Stomach smooth muscle (tissue), 2 donors: ENCODE measurements at regions not wholly inside any gene's neighbourhood (a gene's known extent, or its start where the extent isn't known, plus 50 kb on each side); places are given as distances from the start of the nearest gene placed in this dataset.

Source experiments
- H3K27ac ChIP-seq: one replicate; pipeline ENCODE4 v1.7.0; 2013; ENCODE audit warnings: mild to moderate bottlenecking, low read length, inconsistent platforms
- H3K27me3 ChIP-seq, 2 donors: one replicate each; pipeline ENCODE4 v1.7.0; 2013; ENCODE audit warnings: low read length in 2 of 2; ENCODE audit not compliant: insufficient read depth in 2 of 2, control insufficient read depth in 1 of 2
- H3K36me3 ChIP-seq, 2 donors: one replicate each; pipeline ENCODE4 v1.7.0; 2013; ENCODE audit warnings: low read length in 2 of 2; ENCODE audit not compliant: control insufficient read depth in 2 of 2, insufficient read depth in 2 of 2
- H3K4me1 ChIP-seq: one replicate; pipeline ENCODE4 v1.7.0; 2013; ENCODE audit warnings: low read length; ENCODE audit not compliant: control insufficient read depth, insufficient read depth
- H3K4me3 ChIP-seq, 2 donors: one replicate each; pipeline ENCODE4 v1.7.0; 2013; ENCODE audit warnings: low read length in 2 of 2
- H3K9ac ChIP-seq, 2 donors: one replicate each; pipeline ENCODE4 v1.7.0; 2013; ENCODE audit warnings: low read length in 2 of 2, mild to moderate bottlenecking in 1 of 2
- H3K9me3 ChIP-seq, 2 donors: one replicate each; pipeline ENCODE4 v1.7.0; 2013; ENCODE audit warnings: low read length in 2 of 2; ENCODE audit not compliant: control insufficient read depth in 2 of 2
- donor health status: healthy.
- donor health status: Pancreatic carcinoma.

DNA sequence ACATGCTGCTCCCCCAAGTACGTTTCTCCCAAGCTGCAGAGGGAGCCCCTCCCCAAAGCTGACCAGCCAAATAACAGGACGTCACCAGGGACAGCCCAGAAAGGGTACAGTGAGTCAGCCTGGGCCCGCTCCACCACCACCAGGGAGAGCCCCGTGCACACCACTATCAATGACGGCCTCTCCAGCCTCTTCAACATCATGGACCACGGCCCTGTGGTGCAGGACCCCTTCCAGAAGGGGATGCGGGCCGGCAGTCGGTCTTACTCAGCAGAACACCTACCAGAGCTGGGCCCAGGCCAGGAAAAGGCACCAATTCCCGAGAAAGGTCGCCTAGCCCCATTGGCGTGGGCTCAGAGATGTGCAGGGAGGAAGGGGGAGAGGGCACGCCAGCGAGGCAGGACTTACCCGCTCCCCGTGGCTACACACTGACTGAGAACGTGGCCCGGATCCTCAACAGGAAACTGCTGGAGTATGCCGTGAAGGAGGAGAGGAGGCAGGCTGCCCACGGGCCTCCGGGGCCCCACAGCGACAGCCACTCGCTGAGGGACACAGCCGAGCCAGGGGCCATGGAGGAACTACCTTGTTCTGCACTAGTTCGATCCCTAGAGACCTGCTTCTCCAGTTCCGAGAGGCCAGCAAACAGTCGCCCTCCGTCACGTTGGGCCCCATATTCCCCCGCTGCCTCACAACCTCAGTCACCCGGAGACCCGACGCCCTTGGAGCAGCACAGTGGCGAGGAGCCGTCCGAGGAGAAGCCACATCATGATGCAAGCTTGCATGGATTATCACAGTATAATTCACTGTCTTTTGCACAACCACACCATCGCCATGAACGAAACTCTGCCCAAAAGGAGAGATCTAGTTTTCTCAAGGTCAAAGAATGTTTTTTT is 815.9 kb upstream of the KLHL1 start:
- H3K9ac ChIP-seq = no peak overlapping the region
- H3K4me3 ChIP-seq = no peak overlapping the region
- no peaks in the 10 kb centered on the region for H3K36me3 ChIP-seq
- H3K27ac ChIP-seq = no peak overlapping the region
- no peaks in the 10 kb centered on the region for H3K9me3 ChIP-seq
- H3K4me1 ChIP-seq = no peaks in the 10 kb centered on the region
- H3K27me3 ChIP-seq = no peaks in the 10 kb centered on the region

GRCh38 chr13:70911286-70911685 is 803.0 kb upstream of the KLHL1 start:
- no peak overlapping the region for H3K4me3 ChIP-seq
- H3K9ac ChIP-seq = no peak overlapping the region
- H3K4me1 ChIP-seq = no peaks in the 10 kb centered on the region
- no peaks in the 10 kb centered on the region for H3K36me3 ChIP-seq
- no peak overlapping the region for H3K27ac ChIP-seq
- H3K27me3 ChIP-seq = no peaks in the 10 kb centered on the region
- no peaks in the 10 kb centered on the region for H3K9me3 ChIP-seq

GRCh38 chr13:70908795-70909194 is 800.5 kb upstream of the KLHL1 start:
- Histone ChIP-seq H3K9ac (no peak overlapping the region), H3K27ac (no peak overlapping the region), H3K27me3 (no peaks in the 10 kb centered on the region), H3K36me3 (no peaks in the 10 kb centered on the region), H3K4me3 (no peak overlapping the region), H3K9me3 (no peaks in the 10 kb centered on the region), H3K4me1 (no peaks in the 10 kb centered on the region)

GRCh38 chr13:70905035-70905434 is 796.8 kb upstream of the KLHL1 start:
- H3K9me3 ChIP-seq = no peaks in the 10 kb centered on the region
- no peaks in the 10 kb centered on the region for H3K4me1 ChIP-seq
- no peak overlapping the region for H3K9ac ChIP-seq
- no peak overlapping the region for H3K27ac ChIP-seq
- H3K27me3 ChIP-seq = no peaks in the 10 kb centered on the region
- H3K4me3 ChIP-seq = no peak overlapping the region
- H3K36me3 ChIP-seq = no peaks in the 10 kb centered on the region

DNA sequence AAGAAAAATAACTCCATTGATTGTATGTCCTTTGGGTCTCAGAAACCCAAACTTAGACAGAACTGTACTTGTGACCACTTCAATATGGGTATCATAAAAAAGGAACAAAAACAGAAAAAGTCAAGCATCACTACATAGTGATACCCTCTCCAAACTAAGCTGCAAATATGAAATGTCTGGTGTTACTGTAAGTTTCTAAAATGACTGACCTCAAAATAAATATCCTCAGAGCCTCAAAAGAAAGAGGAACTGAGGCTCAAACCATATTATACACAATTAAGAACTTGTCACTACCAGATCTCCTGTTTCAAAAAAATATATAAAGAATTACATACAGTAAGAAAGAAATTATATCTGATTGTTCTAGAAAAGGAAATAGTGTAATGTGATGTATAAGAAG is 787.9 kb upstream of the KLHL1 start:
- Histone ChIP-seq H3K9me3 (no peaks in the 10 kb centered on the region), H3K27ac (no peak overlapping the region), H3K27me3 (no peaks in the 10 kb centered on the region), H3K36me3 (no peaks in the 10 kb centered on the region), H3K4me1 (no peaks in the 10 kb centered on the region), H3K4me3 (no peak overlapping the region), H3K9ac (no peak overlapping the region)

DNA sequence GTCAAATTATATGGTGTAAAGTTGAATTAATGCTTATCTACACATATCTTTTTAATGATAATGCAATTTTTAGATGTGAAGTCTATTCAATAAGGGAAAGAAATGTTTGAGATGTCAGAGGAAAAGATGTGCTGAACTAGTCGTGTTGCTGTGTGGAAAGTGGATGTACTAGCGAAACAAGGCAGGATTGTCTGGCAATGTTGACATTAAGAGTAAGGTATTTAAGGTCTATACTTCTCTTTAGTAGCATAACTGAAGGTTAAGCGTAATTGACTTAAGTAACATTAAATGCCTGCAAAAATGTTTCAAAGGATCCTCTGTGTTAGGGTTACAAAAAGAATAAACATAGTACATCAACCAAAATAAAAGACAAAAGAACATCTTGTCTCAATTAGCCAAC is 787.3 kb upstream of the KLHL1 start:
- Histone ChIP-seq H3K4me1 (no peaks in the 10 kb centered on the region), H3K9ac (no peak overlapping the region)

DNA sequence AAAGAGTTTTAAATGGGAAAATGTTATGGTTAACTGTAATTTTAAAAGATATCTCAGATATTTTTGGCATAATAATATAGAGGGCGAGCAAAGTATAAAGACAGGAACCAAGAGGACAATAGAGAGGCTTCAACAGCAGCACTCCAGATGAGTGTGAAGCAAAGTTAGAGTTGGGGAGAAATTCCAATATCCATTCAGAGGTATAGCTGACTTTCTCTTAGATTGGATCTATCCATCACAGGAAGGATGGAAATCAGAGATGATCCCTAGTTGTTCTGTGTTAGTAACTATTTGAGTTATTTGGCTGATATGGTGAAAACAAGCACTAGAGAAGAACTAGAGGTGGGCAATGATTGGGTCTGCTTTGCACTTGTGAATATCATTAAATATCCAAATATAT is 786.0 kb upstream of the KLHL1 start:
- Histone ChIP-seq H3K9me3 (no peaks in the 10 kb centered on the region), H3K27me3 (no peaks in the 10 kb centered on the region), H3K27ac (no peak overlapping the region), H3K36me3 (no peaks in the 10 kb centered on the region), H3K4me3 (no peak overlapping the region), H3K9ac (no peak overlapping the region), H3K4me1 (no peaks in the 10 kb centered on the region)

More for the DNA sequence above, 787.3 kb upstream of the KLHL1 start:
- no peaks in the 10 kb centered on the region for H3K36me3 ChIP-seq
- H3K9me3 ChIP-seq = no peaks in the 10 kb centered on the region
- no peaks in the 10 kb centered on the region for H3K27me3 ChIP-seq
- no peak overlapping the region for H3K4me3 ChIP-seq
- H3K27ac ChIP-seq = no peak overlapping the region

GRCh38 chr13:70893832-70894231 is 785.6 kb upstream of the KLHL1 start:
- Histone ChIP-seq H3K4me3 (no peak overlapping the region), H3K27ac (no peak overlapping the region), H3K36me3 (no peaks in the 10 kb centered on the region), H3K9me3 (no peaks in the 10 kb centered on the region), H3K9ac (no peak overlapping the region), H3K4me1 (no peaks in the 10 kb centered on the region), H3K27me3 (no peaks in the 10 kb centered on the region)

GRCh38 chr13:70890289-70890688 is 782.0 kb upstream of the KLHL1 start:
- Histone ChIP-seq H3K4me3 (no peak overlapping the region), H3K9ac (no peak overlapping the region), H3K4me1 (no peaks in the 10 kb centered on the region), H3K27ac (no peak overlapping the region), H3K36me3 (no peaks in the 10 kb centered on the region), H3K9me3 (no peaks in the 10 kb centered on the region), H3K27me3 (no peaks in the 10 kb centered on the region)

DNA sequence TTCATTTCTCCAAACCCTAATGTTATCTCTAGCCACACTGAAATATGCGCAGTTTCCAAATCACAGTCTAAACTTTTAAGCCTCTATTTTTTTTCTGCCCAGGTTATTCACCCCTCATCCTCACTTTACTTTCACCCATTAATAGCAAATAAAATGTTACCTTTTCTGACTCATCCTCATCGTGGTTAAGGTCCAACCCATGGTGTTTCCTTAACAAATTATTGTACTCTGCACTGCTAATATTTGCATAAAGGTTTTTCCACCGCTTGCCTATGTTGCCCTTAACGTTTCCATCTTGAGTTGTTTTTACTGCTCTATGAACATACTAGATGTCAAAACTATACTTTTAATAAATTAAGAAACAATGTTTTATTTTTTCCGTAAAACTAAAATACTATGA is 780.9 kb upstream of the KLHL1 start:
- no peaks in the 10 kb centered on the region for H3K36me3 ChIP-seq

DNA sequence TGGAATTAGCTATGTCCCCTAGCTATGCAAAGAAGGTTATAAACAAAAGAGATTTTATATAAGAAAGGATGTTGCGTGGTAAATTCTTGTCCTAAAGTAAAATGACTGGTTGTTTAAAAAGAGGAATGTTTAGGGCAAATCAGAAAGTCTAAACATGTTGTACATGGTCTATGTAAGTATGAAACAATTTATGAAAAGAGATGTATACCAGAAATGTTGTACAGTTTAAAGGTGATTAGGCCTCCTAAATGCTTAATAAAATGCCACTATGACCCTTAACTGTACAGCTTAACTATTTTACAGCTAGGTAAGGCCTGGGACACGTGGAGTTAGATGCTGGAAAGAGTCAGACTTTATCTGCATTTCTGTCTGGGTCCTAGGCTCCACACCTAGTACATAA is 775.9 kb upstream of the KLHL1 start:
- Histone ChIP-seq H3K9ac (no peak overlapping the region), H3K27ac (no peak overlapping the region), H3K4me3 (no peak overlapping the region), H3K27me3 (no peaks in the 10 kb centered on the region), H3K4me1 (no peaks in the 10 kb centered on the region), H3K36me3 (no peaks in the 10 kb centered on the region), H3K9me3 (no peaks in the 10 kb centered on the region)

More for the DNA sequence above, 780.9 kb upstream of the KLHL1 start:
- no peaks in the 10 kb centered on the region for H3K9me3 ChIP-seq
- H3K4me3 ChIP-seq = no peak overlapping the region
- no peaks in the 10 kb centered on the region for H3K27me3 ChIP-seq
- H3K4me1 ChIP-seq = no peaks in the 10 kb centered on the region
- H3K9ac ChIP-seq = no peak overlapping the region
- no peak overlapping the region for H3K27ac ChIP-seq
